ENCODE measurements at regions not wholly inside any gene's neighbourhood (a gene's known extent, or its start where the extent isn't known, plus 50 kb on each side); places are given as distances from the start of the nearest gene placed in this dataset.

- TF ChIP-seq TEAD4 (IDR thresholded peaks at IDR 0.05) = no peak
- no peak for TF ChIP-seq EP300 (IDR thresholded peaks at IDR 0.05; ENCODE audit: borderline replicate concordance)
- no peak for TF ChIP-seq TAF1 (IDR thresholded peaks at IDR 0.05; ENCODE audit: low read depth)
- TF ChIP-seq ZBTB7A (IDR thresholded peaks at IDR 0.05; ENCODE audit: low read depth) = no peak
- no peak for TF ChIP-seq NFIC (IDR thresholded peaks at IDR 0.05)
- no peak for TF ChIP-seq CREB1 (IDR thresholded peaks at IDR 0.05; ENCODE audit: low read depth)
- no peak for TF ChIP-seq YY1 (IDR thresholded peaks at IDR 0.05; ENCODE audit: low read depth)
- TF ChIP-seq FOXM1 (IDR thresholded peaks at IDR 0.05; ENCODE audit: borderline replicate concordance, low read depth) = no peak
- TF ChIP-seq RAD21 (IDR thresholded peaks at IDR 0.05; ENCODE audit: low read depth) = no peak
- TF ChIP-seq CEBPB (IDR thresholded peaks at IDR 0.05) = no peak
- TF ChIP-seq REST (IDR thresholded peaks at IDR 0.05; ENCODE audit: low read depth) = no peak
- TF ChIP-seq EGR1 (IDR thresholded peaks at IDR 0.05) = no peak
- TF ChIP-seq, protein P1, sequence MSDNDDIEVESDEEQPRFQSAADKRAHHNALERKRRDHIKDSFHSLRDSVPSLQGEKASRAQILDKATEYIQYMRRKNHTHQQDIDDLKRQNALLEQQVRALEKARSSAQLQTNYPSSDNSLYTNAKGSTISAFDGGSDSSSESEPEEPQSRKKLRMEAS (IDR thresholded peaks at IDR 0.05) = no peak
Observed at GRCh38 chr5:147015405-147015804, 136.8 kb upstream of the PPP2R2B start.

- TF ChIP-seq TAF1 (IDR thresholded peaks at IDR 0.05; ENCODE audit: low read depth) (no peak), EP300 (IDR thresholded peaks at IDR 0.05; ENCODE audit: borderline replicate concordance) (no peak), CREB1 (IDR thresholded peaks at IDR 0.05; ENCODE audit: low read depth) (no peak)
Observed at GRCh38 chr5:147017191-147017590, 138.6 kb upstream of the PPP2R2B start.

- no peak for TF ChIP-seq TAF1 (IDR thresholded peaks at IDR 0.05; ENCODE audit: low read depth)
- TF ChIP-seq YY1 (IDR thresholded peaks at IDR 0.05; ENCODE audit: low read depth) = no peak
- TF ChIP-seq EP300 (IDR thresholded peaks at IDR 0.05; ENCODE audit: borderline replicate concordance) = no peak
- TF ChIP-seq NFIC (IDR thresholded peaks at IDR 0.05) = no peak
- TF ChIP-seq FOXM1 (IDR thresholded peaks at IDR 0.05; ENCODE audit: borderline replicate concordance, low read depth) = no peak
- TF ChIP-seq CREB1 (IDR thresholded peaks at IDR 0.05; ENCODE audit: low read depth) = no peak
- TF ChIP-seq ZBTB7A (IDR thresholded peaks at IDR 0.05; ENCODE audit: low read depth) = no peak
- no peak for TF ChIP-seq TEAD4 (IDR thresholded peaks at IDR 0.05)
- no peak for TF ChIP-seq RAD21 (IDR thresholded peaks at IDR 0.05; ENCODE audit: low read depth)
- TF ChIP-seq CEBPB (IDR thresholded peaks at IDR 0.05) = no peak
Observed at GRCh38 chr5:147017621-147018020, 139.1 kb upstream of the PPP2R2B start.

- no peak for TF ChIP-seq FOXM1 (IDR thresholded peaks at IDR 0.05; ENCODE audit: borderline replicate concordance, low read depth)
- no peak for TF ChIP-seq TAF1 (IDR thresholded peaks at IDR 0.05; ENCODE audit: low read depth)
Observed at GRCh38 chr5:147018812-147019211, 140.3 kb upstream of the PPP2R2B start.

DNA sequence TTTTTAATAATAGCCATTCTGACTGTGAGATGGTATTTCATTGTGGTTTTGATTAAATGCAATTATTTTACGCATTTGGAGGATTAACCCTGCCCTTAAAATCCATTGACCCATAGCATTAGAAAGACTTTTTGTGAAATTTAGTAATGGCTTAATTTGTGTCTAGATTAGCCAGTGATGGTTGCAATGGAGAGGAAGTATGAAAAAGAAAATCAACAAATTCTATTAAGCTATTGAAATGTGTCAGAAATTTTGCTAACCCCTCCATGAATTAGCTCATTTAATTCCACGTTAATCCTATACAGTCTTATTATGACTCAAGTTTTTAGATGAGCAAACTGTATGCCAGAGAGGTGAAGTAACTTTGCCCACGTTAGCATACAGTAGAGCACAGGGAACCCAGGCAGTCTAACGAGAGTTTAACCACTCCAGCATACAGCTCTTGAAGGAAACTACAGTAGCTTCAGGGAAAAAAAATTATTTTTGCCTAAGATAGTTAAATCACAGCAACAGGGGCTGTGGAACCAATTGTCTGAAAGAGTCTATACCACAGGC lies 158.2 kb upstream of the PPP2R2B start:
- TF ChIP-seq TCF12 (IDR thresholded peaks at IDR 0.05; ENCODE audit: low read depth) (no peak), REST (IDR thresholded peaks at IDR 0.05; ENCODE audit: low read depth) (no peak), ZBTB7A (IDR thresholded peaks at IDR 0.05; ENCODE audit: low read depth) (no peak), TAF1 (IDR thresholded peaks at IDR 0.05; ENCODE audit: low read depth) (no peak), USF1 (IDR thresholded peaks at IDR 0.05) (no peak), CREB1 (IDR thresholded peaks at IDR 0.05; ENCODE audit: low read depth) (no peak), NFIC (IDR thresholded peaks at IDR 0.05) (no peak), EP300 (IDR thresholded peaks at IDR 0.05; ENCODE audit: borderline replicate concordance) (no peak), CEBPB (IDR thresholded peaks at IDR 0.05) (no peak), FOXM1 (IDR thresholded peaks at IDR 0.05; ENCODE audit: borderline replicate concordance, low read depth) (no peak), YY1 (IDR thresholded peaks at IDR 0.05; ENCODE audit: low read depth) (no peak), RAD21 (IDR thresholded peaks at IDR 0.05; ENCODE audit: low read depth) (no peak)
- TF ChIP-seq, protein P1 (IDR thresholded peaks at IDR 0.05) = no peak

- TF ChIP-seq TCF12 (IDR thresholded peaks at IDR 0.05; ENCODE audit: low read depth) (no peak), YY1 (IDR thresholded peaks at IDR 0.05; ENCODE audit: low read depth) (no peak), TAF1 (IDR thresholded peaks at IDR 0.05; ENCODE audit: low read depth) (no peak), EGR1 (IDR thresholded peaks at IDR 0.05) (no peak), FOXM1 (IDR thresholded peaks at IDR 0.05; ENCODE audit: borderline replicate concordance, low read depth) (no peak), CREB1 (IDR thresholded peaks at IDR 0.05; ENCODE audit: low read depth) (no peak), ZBTB7A (IDR thresholded peaks at IDR 0.05; ENCODE audit: low read depth) (no peak), RAD21 (IDR thresholded peaks at IDR 0.05; ENCODE audit: low read depth) (no peak), REST (IDR thresholded peaks at IDR 0.05; ENCODE audit: low read depth) (no peak), USF1 (IDR thresholded peaks at IDR 0.05) (no peak), CEBPB (IDR thresholded peaks at IDR 0.05) (no peak)
- TF ChIP-seq, protein P1 (IDR thresholded peaks at IDR 0.05) = no peak
Observed at GRCh38 chr5:147037515-147038205, 159.1 kb upstream of the PPP2R2B start.

Measured in Ishikawa (cell line).